Testis (tissue), 2 donors: ENCODE measurements at regions not wholly inside any gene's neighbourhood (a gene's known extent, or its start where the extent isn't known, plus 50 kb on each side); places are given as distances from the start of the nearest gene placed in this dataset.

Experiments
- CTCF ChIP-seq, 3 experiments: fragments of 450-650 bp in 2 of 3; fragments of 200-600 bp in 1 of 3; sonication (generic) in 1 of 3; IDR thresholded peaks; one replicate each; pipeline ENCODE4 v1.5.1; 2016 to 2019; ENCODE audit warnings: antibody characterized with exemption in 3 of 3, mild to moderate bottlenecking in 2 of 3, moderate library complexity in 1 of 3
- POLR2A ChIP-seq: fragments of 450-650 bp; IDR thresholded peaks from one replicate; pipeline ENCODE4 v1.6.1; 2017; ENCODE audit warnings: antibody characterized with exemption, mild to moderate bottlenecking, moderate library complexity

- TF ChIP-seq CTCF (IDR thresholded peaks at IDR 0.05) (no peak), POLR2A (no peak)
Measured at GRCh38 chr13:97753942-97754670, 199.4 kb upstream of the IPO5 start.
